ENCODE measurements at regions not wholly inside any gene's neighbourhood (a gene's known extent, or its start where the extent isn't known, plus 50 kb on each side); places are given as distances from the start of the nearest gene placed in this dataset.

- no peak overlapping the region for H3K4me3 Mint-ChIP-seq
- no peaks in the 10 kb centered on the region for H3K9me3 Mint-ChIP-seq
- CTCF ChIA-PET = no interaction called here
- H3K4me1 Mint-ChIP-seq = no peaks in the 10 kb centered on the region
- H3K36me3 Mint-ChIP-seq (ENCODE audit: low read depth) = no peaks in the 10 kb centered on the region
- no peak for DNase-seq
- POLR2A ChIA-PET = no interaction called here
- H3K27me3 Mint-ChIP-seq = no peaks in the 10 kb centered on the region
- H3K27ac Mint-ChIP-seq = no peak overlapping the region
Measured at GRCh38 chr16:5379954-5380353, 282.4 kb upstream of the EEF2KMT start.

GRCh38 chr16:5378531-5378930 is 280.9 kb upstream of the EEF2KMT start:
- ChIA-PET POLR2A (no interaction called here), CTCF (no interaction called here)
- H3K27me3 Mint-ChIP-seq = no peaks in the 10 kb centered on the region
- H3K4me1 Mint-ChIP-seq = no peaks in the 10 kb centered on the region
- no peaks in the 10 kb centered on the region for H3K9me3 Mint-ChIP-seq
- DNase-seq = no peak
- no peak overlapping the region for H3K4me3 Mint-ChIP-seq
- H3K36me3 Mint-ChIP-seq (ENCODE audit: low read depth) = no peaks in the 10 kb centered on the region
- H3K27ac Mint-ChIP-seq = no peak overlapping the region

DNA sequence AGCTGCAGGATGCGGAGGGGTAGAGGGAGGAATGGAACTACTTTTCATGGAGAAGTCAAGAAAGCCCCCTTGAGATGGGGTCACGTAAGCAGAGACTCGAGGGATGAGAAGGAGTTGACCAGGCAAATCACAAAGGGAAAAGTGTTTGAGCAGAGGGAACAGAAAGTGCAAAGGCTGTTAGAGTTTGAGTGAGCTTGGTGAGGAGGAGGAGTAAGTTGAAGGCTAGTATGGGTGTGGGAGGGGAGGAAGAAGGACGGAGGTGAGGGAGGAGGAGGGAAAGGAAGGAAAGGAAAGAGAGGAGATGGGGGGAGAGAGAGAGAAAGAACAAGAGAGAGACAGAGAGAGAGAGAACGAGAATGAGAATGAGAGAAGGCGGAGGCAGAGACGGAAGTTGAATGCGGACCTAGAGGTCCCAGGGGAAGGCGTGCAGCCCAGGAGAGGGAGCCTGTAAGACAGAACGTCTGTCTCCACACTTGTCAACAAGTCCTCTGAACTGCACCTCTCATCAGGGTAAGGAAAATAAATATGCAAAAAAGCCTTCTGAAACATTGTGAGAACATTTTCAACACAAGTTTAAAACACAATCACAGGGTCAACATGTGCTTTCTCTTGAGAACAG is 279.8 kb upstream of the EEF2KMT start:
- DNase-seq = no peak
- ChIA-PET POLR2A (no interaction called here), CTCF (no interaction called here)
- Mint-ChIP-seq H3K9me3 (no peaks in the 10 kb centered on the region), H3K27me3 (no peaks in the 10 kb centered on the region), H3K4me3 (no peak overlapping the region), H3K27ac (no peak overlapping the region), H3K4me1 (no peaks in the 10 kb centered on the region), H3K36me3 (ENCODE audit: low read depth) (no peaks in the 10 kb centered on the region)

DNA sequence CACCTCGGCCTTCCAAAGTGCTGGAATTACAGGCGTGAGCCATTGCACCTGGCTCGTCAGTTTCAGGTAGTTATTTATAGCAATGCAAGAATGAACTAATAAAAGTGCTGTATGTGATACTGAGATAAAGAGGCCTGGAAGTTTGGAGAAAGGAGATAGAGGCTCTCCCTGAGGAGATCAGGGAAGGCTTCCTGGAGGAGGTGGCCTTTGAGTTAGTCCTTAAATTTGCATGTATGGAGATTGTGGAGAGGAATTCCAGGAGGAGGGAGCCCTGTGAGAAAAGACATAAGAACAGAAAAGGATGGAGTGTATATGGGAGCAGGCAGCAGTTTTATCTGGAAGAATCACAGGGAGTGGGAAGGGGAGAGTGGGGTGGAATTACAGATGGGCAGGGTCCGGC is 276.6 kb upstream of the EEF2KMT start:
- Mint-ChIP-seq H3K9me3 (no peaks in the 10 kb centered on the region), H3K4me1 (no peaks in the 10 kb centered on the region), H3K27ac (no peak overlapping the region), H3K4me3 (no peak overlapping the region), H3K27me3 (no peaks in the 10 kb centered on the region), H3K36me3 (ENCODE audit: low read depth) (no peaks in the 10 kb centered on the region)
- ChIA-PET CTCF (no interaction called here), POLR2A (no interaction called here)
- no peak for DNase-seq

GRCh38 chr16:5367951-5368350 is 270.4 kb upstream of the EEF2KMT start:
- Mint-ChIP-seq H3K9me3 (no peaks in the 10 kb centered on the region), H3K4me1 (no peaks in the 10 kb centered on the region), H3K36me3 (ENCODE audit: low read depth) (no peaks in the 10 kb centered on the region), H3K27me3 (no peaks in the 10 kb centered on the region), H3K27ac (no peak overlapping the region), H3K4me3 (no peak overlapping the region)
- ChIA-PET POLR2A (no interaction called here), CTCF (no interaction called here)
- no peak for DNase-seq

DNA sequence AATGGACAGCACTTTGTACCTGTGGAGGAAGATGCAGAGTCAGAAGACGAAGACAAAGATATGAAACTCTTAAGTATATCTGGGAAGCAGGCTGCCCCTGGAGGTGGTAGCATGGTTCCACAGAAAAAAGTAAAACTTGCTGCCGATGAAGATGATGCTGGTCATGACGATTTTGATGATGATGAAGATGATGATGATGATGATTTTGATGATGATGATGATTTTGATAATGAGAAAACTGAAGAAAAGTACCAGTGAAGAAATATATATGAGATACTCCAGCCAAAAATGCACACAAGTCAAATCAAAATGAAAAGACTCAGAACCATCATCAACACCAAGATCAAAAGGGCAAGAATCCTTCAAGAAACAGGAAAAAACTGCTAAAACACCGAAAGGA is 268.5 kb upstream of the EEF2KMT start:
- H3K9me3 Mint-ChIP-seq = no peaks in the 10 kb centered on the region
- ChIA-PET CTCF (no interaction called here), POLR2A (no interaction called here)
- H3K4me1 Mint-ChIP-seq = no peaks in the 10 kb centered on the region
- DNase-seq = no peak
- no peak overlapping the region for H3K27ac Mint-ChIP-seq
- no peak overlapping the region for H3K4me3 Mint-ChIP-seq
- H3K27me3 Mint-ChIP-seq = no peaks in the 10 kb centered on the region
- no peaks in the 10 kb centered on the region for H3K36me3 Mint-ChIP-seq (ENCODE audit: low read depth)

DNA sequence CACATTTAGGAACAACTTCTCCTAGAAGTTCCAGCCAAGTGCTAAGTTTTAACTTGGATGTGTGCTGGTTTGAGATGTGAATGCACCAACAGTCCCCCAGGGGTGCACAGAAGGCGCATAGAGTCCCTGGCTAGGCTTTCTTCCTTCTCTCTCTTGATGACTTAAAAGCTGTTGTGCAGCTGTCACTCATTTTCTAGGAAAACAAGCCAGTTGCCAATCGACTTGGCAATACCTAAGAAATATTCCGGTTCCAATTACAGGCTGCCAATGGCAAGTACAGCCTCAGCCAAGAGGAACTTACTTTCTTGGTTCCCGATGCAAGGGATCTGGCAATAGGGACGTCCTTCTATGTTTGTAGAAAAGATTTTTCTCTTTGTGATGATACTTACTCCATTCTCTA is 266.6 kb upstream of the EEF2KMT start:
- Mint-ChIP-seq H3K4me3 (no peak overlapping the region), H3K27ac (no peak overlapping the region), H3K4me1 (no peaks in the 10 kb centered on the region), H3K27me3 (no peaks in the 10 kb centered on the region), H3K36me3 (ENCODE audit: low read depth) (no peaks in the 10 kb centered on the region), H3K9me3 (no peaks in the 10 kb centered on the region)
- ChIA-PET CTCF (no interaction called here), POLR2A (no interaction called here)
- DNase-seq = no peak

GRCh38 chr16:5361322-5361721 is 263.7 kb upstream of the EEF2KMT start:
- Mint-ChIP-seq H3K27me3 (no peaks in the 10 kb centered on the region), H3K9me3 (no peaks in the 10 kb centered on the region), H3K4me1 (no peaks in the 10 kb centered on the region), H3K27ac (no peak overlapping the region), H3K4me3 (no peak overlapping the region), H3K36me3 (ENCODE audit: low read depth) (no peaks in the 10 kb centered on the region)
- POLR2A ChIA-PET = no interaction called here
- no peak for DNase-seq
- CTCF ChIA-PET = no interaction called here

- ChIA-PET CTCF (no interaction called here), POLR2A (no interaction called here)
- H3K27ac Mint-ChIP-seq = no peak overlapping the region
Measured at GRCh38 chr16:5354645-5355044, 257.1 kb upstream of the EEF2KMT start.

DNA sequence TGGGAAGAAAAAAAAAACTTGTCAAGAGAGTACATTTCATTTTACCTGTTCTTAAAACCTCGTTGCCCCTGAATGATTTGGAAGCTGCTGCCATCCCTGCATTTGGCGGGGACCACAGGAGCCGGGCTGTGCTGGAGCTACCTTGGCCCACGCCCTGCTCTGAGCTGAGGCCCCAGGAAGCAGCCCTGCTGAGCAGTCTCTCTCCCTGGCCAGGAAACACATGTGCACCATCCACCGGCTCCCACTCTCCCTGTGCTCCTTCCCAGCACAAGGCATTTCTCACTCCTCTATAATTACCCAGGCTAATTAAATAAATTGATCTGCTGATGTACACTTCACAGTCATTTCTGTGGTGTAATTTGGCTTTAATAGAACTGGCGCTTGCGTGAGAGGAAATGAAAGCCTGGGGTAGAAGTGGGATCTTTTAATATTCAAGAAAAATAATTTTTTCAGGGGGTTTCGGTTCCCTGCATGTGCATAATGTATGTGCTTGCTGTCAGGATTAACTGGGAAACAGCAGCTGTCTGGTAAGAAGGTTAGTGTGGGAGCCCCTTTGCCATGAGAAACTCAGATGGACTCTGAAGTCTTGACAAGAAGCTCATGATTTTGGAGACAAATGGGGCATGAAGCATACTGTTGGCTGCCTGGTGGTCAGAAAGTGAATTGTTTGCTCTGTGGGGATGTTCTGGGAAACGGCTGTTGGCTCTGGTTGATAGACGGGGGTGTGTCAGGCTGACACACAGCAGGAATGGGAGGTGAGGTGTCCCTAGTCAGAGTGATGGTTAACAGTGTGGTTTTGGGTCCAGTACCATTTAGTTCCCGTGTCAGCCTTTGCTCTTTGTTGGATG is 252.3 kb upstream of the EEF2KMT start:
- no peaks in the 10 kb centered on the region for H3K4me1 Mint-ChIP-seq
- no peak overlapping the region for H3K4me3 Mint-ChIP-seq
- no peaks in the 10 kb centered on the region for H3K27me3 Mint-ChIP-seq
- ChIA-PET CTCF (no interaction called here), POLR2A (no interaction called here)
- no peak overlapping the region for H3K27ac Mint-ChIP-seq
- H3K9me3 Mint-ChIP-seq = no peaks in the 10 kb centered on the region
- H3K36me3 Mint-ChIP-seq (ENCODE audit: low read depth) = no peaks in the 10 kb centered on the region
- no peak for DNase-seq

More at GRCh38 chr16:5354645-5355044, 257.1 kb upstream of the EEF2KMT start:
- Mint-ChIP-seq H3K9me3 (no peaks in the 10 kb centered on the region), H3K36me3 (ENCODE audit: low read depth) (no peaks in the 10 kb centered on the region), H3K27me3 (no peaks in the 10 kb centered on the region), H3K4me1 (no peaks in the 10 kb centered on the region), H3K4me3 (no peak overlapping the region)
- DNase-seq = no peak

- Mint-ChIP-seq H3K36me3 (ENCODE audit: low read depth) (no peaks in the 10 kb centered on the region), H3K27me3 (no peaks in the 10 kb centered on the region), H3K4me1 (no peaks in the 10 kb centered on the region), H3K27ac (no peak overlapping the region), H3K4me3 (no peak overlapping the region), H3K9me3 (no peaks in the 10 kb centered on the region)
- POLR2A ChIA-PET = no interaction called here
- CTCF ChIA-PET = no interaction called here
- DNase-seq = no peak
Measured at GRCh38 chr16:5349101-5349500, 251.5 kb upstream of the EEF2KMT start.

DNA sequence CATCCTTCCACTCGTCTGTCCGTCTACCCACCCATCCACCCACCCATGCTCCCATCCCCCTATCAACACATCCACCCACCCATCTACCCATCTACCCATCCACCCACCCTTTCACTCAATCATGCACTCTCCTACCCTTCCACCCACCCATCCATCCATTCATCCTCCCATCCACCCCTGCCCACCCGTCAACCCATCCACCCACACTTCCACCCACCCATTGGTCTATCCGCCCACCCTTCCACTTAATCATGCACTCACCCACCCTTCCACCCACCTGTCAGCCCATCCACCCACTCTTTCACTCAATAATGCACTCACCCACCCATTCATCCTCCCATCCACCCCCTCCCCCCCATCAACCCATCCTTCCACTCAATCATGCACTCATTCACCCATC is 250.0 kb upstream of the EEF2KMT start:
- H3K27ac Mint-ChIP-seq = no peak overlapping the region
- no peaks in the 10 kb centered on the region for H3K9me3 Mint-ChIP-seq
- DNase-seq = no peak
- H3K27me3 Mint-ChIP-seq = no peaks in the 10 kb centered on the region
- H3K4me3 Mint-ChIP-seq = no peak overlapping the region
- ChIA-PET POLR2A (no interaction called here), CTCF (no interaction called here)
- no peaks in the 10 kb centered on the region for H3K4me1 Mint-ChIP-seq
- no peaks in the 10 kb centered on the region for H3K36me3 Mint-ChIP-seq (ENCODE audit: low read depth)

DNA sequence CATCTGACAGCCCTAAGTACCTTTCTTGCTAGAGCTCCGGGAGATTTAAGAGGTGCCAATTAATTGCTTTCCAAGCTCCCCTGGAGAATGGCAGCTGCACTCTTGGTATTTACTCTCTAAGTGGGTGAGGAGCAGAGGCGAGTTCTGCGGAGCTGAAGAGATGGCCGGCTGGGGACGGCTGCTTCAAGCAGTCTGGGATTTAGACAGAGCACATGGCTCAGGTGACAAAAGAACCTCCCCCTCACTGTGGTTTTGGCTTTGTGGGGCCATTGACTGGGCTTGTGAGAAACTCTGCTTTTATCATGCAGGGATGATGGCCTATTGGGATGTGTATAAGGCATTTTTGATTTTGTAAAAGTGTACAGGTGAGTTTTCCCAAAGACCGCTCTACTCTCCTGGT is 239.3 kb upstream of the EEF2KMT start:
- no peak overlapping the region for H3K27ac Mint-ChIP-seq
- ChIA-PET POLR2A (no interaction called here), CTCF (no interaction called here)
- no peak overlapping the region for H3K4me3 Mint-ChIP-seq
- H3K4me1 Mint-ChIP-seq = no peaks in the 10 kb centered on the region
- no peaks in the 10 kb centered on the region for H3K27me3 Mint-ChIP-seq
- no peaks in the 10 kb centered on the region for H3K9me3 Mint-ChIP-seq
- no peak for DNase-seq
- no peaks in the 10 kb centered on the region for H3K36me3 Mint-ChIP-seq (ENCODE audit: low read depth)

DNA sequence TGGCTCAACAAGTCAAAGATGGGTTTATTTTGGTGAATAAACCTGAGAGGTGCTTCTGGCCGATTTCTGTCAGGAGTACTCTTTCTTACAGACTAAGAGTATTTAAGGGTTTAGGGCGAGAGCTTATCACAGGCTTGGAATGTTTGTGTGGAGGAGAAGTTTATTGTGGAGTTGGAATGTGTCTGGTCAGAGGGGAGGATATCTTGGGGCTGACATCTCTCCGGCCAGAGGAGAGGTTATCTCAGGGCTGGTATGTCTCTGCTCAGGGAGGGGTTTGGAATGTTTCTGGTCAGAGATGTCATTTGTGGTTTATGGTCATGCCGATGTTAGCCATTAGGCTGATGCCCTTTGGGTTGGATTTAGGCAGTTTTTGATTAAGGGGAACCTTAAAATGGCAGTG is 236.4 kb upstream of the EEF2KMT start:
- H3K4me3 Mint-ChIP-seq = no peak overlapping the region
- ChIA-PET CTCF (no interaction called here), POLR2A (no interaction called here)
- no peaks in the 10 kb centered on the region for H3K9me3 Mint-ChIP-seq
- H3K27ac Mint-ChIP-seq = no peak overlapping the region
- no peaks in the 10 kb centered on the region for H3K4me1 Mint-ChIP-seq
- no peak for DNase-seq
- no peaks in the 10 kb centered on the region for H3K36me3 Mint-ChIP-seq (ENCODE audit: low read depth)
- no peaks in the 10 kb centered on the region for H3K27me3 Mint-ChIP-seq
